GM21529 (cell line): ENCODE measurements at regions not wholly inside any gene's neighbourhood (a gene's known extent, or its start where the extent isn't known, plus 50 kb on each side); places are given as distances from the start of the nearest gene placed in this dataset.
A peak's percentile ranks its signal among the peaks of the same experiment; 100 is the strongest.
"Not testable (repeated sequence)": the region's sequence is repeated elsewhere in the genome, so short reads cannot be mapped to it uniquely, and the experiment has no call there.

Experiments used
- ATAC-seq: cut with Tn5 transposase; IDR thresholded peaks from one replicate; pipeline ENCODE4 v1.9.1; 2021; ENCODE audit not compliant: unreplicated experiment

DNA sequence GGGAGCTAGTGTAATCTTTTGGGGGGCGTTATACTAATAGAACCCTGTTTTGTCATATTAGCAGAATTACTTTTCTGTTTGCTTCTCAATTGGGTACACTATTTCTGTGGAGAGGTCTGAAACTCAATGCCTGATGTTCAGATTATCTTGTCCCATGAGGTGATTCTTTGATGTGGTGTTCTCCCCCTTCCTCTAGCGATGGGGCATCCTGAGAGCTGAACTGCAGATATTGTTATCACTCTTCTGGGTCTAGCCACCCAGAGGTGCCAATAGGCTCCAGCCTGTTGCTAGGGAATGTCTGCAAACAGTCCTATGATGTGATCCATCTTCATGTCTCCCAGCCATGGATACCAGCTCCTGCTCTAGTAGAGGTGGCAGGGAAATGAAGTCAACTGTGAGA is 233.1 kb upstream of the RASA1 start:
- ATAC-seq: no peak

DNA sequence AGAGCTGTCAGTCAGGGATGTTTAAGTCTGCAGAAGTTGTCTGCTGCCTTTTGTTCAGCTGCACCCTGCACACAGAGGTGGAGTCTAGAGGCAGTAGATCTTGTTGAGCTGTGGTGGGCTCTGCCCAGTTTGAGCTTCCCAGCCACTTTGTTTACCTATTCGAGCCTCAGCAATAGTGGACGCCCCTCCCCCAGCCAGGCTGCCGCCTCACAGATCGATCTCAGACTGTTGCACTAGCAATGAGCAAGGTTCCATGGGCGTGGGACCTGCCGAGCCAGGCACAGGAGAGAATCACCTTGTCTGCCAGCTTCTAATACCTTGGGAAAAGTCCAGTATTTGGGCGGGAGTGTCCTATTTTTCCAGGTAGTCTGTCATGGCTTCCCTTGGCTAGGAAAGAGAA is 225.1 kb upstream of the RASA1 start:
- no peak for ATAC-seq

DNA sequence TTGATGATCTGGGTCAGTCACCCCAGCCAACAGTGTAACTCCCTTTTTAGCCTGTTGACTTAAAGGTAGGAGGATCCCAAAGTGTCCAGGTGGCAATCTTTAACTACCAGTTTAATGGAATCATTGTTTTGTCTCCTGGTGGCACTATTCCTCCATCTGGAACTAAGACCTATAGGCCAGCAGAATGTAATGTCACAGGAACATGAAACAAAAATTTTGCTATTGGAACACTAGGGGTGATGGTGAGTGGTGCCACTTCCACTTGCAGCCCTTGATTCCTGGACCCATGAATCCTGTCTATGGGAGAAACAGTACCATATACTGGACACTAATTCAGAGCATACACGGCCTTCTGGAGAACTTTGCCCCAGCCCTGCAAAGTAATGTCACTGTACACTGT is 219.5 kb upstream of the RASA1 start:
- no peak for ATAC-seq

DNA sequence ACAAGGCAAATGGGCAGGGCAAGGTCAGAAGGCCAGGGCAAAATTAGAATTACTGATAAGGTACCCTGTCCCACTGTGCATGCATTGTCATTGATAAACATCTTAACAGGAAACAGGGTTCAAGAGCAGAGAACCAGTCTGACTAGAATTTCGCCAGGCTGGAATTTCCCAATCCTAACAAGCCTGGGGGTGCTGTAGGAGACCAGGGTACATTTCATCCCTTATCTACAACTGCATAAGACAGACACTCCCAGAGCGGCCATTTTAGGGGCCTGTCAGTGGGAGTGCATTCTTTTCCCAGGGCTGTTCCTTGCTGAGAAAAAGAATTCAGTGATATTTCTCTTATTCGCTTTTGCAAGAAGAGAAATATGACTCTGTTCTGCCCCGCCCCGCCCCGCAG is 218.7 kb upstream of the RASA1 start:
- not testable (repeated sequence) for ATAC-seq

DNA sequence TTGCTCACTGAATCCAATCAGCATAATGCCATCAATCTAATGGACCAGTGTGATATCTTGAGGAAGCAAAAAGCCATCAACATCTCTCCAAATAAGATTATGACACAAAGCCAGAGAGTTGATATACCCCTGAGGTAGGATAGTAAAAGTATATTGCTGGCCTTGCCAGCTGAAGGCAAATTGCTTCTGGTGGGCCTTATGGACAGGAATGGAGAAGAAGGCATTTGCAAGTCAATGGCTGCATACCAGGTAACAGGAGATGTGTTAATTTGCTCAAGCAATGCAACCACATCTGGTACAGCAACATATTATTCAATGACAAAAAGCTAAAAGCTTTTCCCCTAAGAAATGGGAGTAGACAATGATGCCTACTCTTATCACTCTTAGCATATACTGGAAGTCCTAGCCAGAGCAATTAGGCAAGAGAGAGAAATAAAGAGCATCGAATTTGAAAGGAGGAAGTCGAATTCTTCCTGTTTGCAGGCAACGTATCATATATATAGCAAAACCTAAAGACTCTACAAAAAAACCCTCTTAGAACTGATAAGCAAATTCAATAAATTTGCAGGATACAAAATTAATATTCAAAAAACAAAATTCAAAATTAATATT is 216.1 kb upstream of the RASA1 start:
- ATAC-seq: no peak

DNA sequence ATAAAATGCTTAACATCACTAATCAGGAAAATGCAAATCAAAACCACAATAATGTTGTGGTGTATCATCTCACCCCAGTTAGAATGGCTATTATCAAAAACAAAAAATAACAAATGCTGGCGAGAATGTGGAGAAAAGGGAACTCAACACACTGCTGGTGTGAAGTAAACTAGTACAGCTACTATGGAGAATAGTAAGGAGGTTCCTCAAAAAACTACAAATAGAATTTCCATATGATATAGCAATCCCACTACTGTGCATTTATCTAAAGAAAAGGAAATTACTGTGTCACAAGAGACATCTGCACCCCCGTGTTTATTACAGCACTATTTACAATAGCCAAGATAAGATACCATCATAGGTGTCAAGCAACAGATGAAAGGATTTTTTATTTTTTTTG is 214.5 kb upstream of the RASA1 start:
- ATAC-seq: no peak

DNA sequence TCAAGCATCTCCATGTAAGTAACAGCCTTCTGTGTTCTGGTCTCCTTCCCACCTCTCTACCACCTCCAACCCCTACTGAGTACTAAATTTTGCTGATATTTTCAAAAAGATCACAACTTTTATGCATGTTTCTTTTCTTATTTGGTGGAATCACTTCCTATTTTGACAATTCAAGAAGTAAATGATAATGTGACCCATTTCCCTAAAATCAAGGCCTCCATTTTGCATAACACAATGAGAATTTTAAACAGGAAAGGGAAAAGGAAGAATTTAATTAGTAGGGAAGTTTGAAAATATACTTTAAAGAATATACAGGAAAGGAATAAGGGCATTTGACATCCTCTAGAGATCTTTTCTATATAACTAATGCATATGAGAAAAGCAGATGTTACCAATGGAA is 212.9 kb upstream of the RASA1 start:
- ATAC-seq: no peak

DNA sequence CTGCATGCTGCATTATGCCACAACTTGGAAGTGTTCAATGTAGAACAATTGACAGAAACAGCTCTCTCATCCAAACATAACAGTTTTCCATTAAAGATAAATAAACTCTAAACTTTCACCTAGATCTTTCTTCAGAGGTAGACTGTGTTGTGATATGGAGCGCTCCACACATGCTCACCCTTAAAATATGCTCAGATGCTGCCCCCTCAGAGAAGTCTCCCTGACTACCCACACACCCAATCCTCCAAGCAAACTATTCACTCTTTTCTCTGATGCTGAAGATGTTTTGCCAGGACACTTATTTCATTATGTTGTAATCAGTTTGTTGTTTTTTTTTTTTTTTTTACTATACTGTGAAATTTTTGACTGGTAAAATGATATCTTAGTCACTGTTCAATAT is 206.6 kb upstream of the RASA1 start:
- ATAC-seq: no peak

DNA sequence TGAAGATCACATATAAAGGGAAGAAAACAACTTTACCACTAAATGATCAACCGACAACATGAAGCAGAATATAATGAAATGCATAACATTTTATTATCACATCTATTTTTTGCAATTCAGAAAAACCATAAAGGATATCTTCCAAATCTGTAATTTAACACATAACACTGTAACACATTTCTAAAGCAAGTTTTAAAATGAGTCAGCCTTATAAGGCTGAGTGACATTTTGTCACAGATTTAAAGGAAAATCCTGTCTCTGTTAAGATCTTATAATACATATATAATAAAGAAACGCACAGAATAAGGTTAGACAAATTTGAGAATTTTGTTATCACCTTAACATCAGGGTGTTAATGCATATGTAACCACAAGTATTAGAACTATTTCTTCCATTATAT is 198.4 kb upstream of the RASA1 start:
- no peak for ATAC-seq

DNA sequence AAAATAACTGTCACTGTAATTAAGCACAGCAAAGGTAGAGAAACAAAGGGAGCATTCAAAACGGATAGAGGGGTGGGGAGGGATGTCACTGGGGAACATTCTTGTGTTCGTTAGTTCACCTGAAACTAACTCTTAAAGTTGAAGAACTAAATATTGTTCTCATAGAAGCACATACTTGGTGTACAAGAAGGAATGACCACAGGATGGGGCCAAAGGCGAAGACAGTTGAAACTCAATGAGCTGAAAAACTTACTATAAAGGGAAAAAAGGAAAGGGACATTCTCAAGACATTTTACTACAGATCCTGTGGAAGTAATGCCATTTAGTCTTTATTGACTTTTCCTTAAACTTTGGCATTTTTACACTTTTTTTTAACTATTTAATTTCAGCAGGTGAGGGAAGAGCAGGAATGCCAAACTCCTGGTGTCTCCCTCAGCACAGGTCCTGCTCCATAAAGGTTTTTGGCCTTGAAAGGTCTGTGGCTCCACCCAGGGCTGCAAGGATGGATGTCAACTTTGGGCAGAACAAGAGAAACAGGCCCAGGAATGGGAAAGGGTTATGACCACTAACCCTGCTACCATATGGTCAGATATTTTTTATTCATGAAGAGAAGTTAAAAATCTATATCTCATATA is 197.6 kb upstream of the RASA1 start:
- peak; percentile 83 for ATAC-seq

DNA sequence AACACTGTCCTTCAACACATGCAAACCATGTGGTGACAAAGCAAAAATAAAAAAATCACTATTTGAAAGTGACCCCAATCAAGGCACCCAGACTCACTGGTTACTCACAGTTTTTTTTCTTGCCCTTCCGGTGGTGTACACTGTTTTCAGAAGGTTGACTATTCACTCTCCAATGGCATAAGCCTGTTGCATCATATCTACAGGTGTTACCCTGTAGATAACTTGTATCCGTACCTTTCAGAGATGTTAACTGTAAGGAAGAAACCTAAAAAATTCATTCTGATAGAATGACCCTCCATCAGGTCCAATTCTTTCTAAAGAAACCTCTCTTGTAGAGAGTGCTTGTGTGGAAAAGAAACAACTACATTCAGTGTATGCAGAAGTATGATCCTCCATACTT is 193.6 kb upstream of the RASA1 start:
- ATAC-seq: no peak

DNA sequence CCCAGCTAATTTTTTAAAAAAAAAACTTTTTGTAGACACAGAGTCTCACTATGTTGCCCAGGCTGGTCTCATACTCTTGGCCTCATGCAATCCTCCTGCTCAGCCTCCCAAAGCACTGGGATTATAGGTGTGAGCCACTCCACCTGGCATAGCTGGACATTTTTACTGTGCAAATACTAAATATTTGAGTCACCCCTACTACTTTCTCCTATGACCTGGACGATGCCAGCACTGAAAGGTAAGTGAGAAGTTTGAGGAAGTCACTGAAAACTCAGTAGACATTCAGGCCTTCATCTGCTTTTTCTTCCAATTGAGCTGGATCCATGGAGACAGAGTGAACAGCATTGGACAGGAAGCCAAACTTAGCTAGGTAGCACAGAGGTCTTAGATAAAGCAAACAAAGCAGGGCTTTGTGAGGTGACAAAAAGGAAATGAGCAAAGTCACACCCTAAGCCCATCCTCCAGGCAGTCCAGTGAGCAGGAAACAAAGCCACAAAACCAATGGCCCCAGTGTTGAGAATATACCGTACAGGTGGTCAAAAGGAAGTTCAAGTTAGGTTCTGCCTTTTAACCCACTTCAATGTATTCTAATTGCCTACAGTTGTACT is 192.6 kb upstream of the RASA1 start:
- peak; percentile 94 for ATAC-seq

DNA sequence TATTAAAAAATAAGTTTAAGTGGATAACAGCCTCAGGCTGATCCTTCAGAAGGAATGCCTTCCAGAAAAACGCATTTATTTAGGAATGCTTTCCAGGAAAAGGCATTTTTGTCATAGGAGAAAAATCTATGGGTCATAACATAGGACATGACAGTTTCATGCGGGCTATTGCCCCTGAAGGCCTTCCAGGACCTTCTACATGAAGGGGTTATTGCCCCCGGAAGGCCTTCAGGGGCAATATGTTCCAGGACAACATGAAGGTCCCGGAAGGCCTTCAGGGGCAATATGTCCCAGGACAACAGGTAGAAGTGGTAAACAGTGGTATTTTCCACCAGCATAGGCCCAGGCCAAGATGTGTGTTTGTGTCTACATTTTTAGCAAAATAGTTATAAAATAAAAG is 191.3 kb upstream of the RASA1 start:
- no peak for ATAC-seq

DNA sequence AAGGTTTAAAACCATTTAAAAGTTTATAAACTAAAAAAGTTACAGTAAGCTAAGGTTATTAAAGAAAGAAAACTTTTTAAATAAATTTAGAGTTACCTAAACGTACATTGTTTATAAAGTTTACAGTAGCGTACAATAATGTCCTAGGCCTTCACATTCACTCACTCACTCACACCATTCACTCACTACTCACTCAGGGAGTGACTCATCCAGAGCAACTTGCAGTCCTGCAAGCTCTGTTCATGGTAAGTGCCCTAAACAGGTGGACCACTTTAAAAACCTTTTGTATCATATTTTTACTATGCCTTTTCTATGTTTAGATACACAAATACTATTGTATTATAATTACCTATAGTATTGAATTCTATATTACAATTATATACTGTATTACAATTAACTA is 190.8 kb upstream of the RASA1 start:
- no peak for ATAC-seq

DNA sequence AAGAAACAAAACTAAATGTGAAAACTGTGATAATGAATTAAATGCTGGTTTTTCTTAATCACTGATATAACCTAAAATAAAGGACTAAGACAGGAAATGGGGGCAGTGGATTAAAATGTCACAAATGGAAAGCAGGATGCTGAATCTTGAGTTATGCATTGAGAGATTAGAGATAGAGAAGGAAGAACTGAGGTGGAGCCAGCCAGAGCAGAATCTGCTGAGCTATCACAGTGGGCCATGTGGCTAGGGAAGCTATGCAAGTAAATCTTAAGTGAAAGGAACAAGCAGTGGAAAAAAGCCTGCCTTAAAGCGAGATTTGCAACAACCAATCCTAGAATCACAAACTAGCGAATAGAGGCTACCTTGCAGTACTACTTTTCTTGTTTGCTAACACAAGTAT is 188.5 kb upstream of the RASA1 start:
- ATAC-seq: no peak

DNA sequence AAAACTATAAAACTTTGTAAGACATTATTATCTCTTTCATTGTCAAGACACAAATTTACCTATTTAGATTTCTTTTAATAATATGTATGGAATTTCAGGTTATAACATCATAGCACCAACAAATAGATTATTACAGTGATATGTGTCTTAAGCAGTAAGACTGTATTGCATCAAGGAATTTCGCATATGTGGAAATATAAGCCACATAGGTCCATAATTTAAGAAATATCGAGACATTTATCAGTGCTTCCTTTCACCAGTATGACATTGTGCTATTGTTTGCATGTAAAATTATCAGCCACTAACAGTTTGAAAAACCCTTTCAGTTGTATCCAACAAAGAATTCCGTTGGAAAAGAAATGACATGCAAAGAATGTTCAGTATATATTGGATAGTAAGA is 186.7 kb upstream of the RASA1 start:
- ATAC-seq: no peak

DNA sequence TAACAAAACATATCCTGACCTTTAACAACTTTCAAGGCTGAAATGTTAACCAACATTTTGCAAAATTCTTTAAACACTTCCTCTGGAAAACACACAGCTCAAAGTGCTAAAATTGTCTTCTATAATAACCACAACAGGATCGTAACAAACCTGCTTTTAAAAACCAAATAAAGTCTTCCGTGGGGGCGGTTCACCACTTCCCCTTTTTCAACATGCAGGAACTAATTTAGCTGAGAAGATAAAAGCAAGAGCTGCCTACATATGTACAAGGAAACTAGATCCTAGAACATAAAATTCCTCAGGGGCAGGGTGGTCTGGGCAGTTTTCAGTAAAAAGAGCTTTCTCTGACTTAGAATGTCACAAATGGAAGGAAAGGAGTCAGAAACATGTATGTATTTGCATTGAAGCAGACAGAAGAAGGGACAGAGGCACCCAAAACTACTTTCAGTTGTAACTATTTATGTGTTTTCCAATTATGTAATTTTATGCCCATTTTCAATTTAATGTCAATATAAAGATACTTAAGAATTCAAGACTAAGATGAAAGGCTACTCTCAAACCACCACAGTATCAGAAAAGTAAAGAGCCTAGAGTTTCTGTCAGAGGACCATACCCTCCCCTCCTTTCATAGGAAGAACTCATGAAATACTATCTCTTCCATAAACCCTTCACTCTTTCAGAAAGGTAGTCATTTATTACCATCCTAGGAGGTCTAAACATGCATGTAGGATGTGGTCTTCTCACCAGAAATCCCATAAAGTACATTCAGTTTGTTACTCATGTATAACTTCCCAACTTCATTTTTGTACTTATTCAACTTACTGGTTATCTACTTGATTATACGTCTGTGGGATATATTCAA is 185.9 kb upstream of the RASA1 start:
- peak; percentile 96 for ATAC-seq

DNA sequence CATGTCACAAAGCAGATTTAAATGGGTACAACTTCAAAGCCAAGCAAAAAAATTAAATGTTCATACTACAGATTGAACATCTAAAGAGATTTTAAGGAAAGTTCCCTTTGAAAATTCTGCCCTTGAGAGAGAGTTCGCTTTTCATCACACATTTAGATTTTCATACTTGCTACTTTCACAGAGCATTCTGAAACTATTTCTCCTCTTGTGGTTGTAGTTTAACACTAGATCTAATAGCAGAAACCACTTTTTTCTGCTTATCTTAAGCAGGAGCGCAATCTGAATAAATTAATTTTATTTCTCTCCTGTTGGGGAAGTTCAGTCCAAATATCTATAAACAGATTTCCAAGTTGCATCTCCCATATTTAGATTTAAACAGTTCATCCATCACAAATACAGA is 173.3 kb upstream of the RASA1 start:
- no peak for ATAC-seq

DNA sequence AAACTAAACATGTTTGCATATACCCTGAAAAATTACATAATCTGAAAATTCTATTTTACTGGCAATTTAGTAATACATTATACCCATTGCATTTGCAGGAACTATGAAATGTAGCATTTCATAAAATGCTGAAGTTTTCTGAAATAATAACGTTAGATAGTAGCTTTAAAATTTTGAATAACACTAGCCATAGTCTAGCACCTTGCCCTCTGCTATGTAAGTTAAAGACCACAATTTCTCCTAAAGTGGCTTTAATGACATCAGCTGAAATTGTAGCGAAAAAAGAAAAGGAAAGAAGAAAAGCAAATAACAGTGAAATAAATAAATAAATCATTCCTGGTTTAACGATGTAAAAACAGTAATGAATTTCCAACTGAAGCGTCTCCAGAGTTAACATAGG is 172.8 kb upstream of the RASA1 start:
- no peak for ATAC-seq

DNA sequence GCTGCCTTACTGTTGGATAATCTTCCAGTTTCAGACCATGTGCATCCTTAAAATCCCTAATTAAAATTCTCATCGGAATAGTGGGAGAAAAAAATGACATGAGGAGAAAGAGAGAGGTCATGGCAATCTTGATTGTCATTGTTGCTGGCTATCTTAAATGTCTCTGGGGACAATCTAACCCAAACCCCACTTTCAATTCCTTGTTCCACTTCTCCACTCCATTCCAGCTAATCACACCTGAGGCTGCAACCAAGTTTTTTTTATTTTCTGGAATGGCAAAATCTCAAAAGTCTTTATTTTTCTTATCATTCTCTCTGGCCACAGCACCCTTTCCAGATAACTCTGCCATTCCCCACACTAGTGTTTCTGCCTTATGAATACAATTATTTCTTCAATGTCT is 171.9 kb upstream of the RASA1 start:
- ATAC-seq: no peak

DNA sequence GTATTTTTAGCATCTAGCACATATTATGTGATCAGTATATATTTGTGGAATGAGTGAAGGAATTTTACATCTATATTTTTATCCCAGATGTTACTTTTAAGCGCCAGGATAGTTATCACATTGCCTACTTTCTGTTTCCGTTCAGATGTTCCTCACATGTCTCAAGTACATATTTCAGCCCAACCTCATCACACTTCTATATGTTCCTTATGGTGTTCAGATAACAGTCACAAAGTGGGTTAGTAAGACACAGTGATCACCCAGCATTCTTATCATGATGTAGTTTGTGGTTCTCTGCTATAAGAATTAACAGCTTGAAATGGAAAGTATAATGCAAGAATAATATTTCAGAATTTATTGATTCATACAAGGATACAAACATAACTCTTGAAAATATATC is 170.0 kb upstream of the RASA1 start:
- ATAC-seq: no peak

DNA sequence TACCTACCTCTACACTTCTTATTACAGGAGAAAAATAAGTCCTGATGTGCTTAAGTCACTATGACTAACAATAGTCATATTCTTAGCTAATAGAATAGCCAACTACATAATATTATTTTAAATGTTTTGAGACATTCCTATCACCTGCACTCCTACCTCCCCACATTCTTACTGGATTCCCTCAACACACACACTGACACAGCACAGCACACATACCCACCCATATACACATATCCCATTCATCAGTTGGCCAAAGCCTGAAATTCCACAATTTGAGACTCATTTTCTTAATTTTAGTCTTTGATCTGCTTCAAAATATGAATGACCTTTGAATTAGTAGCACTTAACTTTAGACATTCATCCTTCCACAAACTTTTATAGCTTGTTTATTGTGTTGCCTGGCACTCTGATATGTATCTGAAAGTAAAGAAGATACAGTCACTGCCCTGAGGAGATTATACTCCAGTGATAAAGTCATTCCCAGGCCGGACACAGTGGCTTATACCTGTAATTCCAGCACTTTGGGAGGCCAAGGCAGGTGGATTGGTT is 168.3 kb upstream of the RASA1 start:
- no peak for ATAC-seq
